ENCODE measurements at regions not wholly inside any gene's neighbourhood (a gene's known extent, or its start where the extent isn't known, plus 50 kb on each side); places are given as distances from the start of the nearest gene placed in this dataset.
"Not testable (repeated sequence)": the region's sequence is repeated elsewhere in the genome, so short reads cannot be mapped to it uniquely, and the experiment has no call there.

DNA sequence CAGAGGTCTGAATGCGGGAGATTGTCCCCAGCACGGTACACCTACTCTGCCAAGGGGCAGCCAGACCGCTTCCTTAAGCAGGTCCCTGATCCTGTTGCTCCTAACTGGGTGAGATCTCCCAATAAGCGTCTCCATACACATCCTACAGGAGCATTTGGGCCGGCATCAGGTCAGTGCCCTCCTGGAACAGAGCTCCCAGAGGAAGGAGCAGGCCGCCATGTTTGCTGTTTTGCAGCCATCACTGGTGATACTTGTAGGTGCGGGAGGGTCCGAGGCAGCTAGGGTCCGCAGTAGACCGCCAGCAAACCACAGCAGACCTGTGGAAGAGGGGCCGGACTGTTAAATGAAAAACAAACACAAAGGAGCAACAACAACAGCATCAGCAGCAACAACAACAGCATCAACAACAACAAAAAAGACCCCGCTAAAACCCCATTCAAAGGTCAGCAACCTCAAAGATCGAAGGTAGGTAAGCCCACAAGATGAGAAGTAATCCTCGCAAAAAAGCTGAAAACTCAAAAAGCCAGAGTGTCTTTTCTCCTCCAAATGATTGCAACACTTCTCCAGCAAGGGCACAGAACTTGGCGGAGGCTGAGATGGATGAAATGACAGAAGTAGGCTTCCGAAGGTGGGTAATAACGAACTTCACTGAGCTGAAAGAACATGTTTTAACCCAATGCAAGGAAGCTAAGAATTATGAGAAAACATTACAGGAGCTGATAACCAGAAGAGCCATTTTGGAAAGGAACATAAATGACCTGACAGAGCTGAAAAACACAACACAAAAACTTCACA, 79.0 kb upstream of the CDH7 start:
- DNase-seq, result no peak

DNA sequence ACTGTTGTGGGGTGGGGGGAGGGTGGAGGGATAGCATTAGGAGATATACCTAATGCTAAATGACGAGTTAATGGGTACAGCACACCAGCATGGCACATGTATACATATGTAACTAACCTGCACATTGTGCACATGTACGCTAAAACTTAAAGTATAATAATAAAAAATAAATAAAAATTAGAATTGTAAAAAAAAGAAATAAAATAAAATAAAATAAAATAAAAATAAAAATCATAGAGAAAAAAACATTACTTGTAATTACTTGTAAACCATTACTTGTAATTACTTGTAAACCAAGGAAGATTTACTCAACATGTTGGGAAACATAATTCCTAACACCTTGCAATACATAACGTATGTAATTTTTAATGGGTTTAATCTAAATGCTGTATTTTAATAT, 80.7 kb upstream of the CDH7 start:
- not testable (repeated sequence) for DNase-seq

DNA sequence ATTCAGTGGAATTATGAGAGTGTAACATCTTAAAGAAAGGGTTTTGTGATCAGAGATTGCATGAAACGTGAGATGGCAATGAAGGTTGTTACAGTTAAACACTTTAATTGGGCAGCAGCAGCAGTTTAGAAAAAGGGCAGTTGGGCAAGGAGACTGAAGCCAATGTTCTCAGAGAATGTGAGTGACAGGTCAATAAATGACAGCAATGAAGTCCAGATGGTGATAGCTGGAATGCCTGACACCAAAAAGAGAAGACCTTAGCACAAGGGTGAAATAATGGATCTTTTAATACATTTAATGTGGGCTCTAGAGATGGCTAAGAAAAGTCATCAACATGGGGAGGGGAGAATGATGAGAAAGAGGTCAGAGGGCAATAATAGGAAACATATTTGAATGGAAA, 89.4 kb upstream of the CDH7 start:
- no peak for DNase-seq

DNA sequence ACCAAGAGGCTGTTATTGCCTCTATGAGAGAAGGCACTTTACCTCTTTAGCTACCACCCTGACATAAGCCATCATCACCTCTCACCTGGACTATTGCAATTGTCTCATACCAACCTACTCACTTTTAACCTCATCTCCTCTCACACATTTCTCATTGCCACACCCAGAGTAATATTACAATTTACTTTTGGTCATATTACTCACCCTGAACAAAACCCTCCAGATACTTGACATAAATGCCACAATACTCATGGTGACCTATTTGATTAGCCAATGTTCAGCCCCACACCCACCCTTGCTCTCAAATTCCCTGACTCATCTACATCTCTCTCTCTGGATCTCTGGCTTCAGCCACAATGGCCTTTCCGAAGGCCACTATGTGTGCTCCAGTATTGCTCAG, 90.9 kb upstream of the CDH7 start:
- DNase-seq, result no peak

DNA sequence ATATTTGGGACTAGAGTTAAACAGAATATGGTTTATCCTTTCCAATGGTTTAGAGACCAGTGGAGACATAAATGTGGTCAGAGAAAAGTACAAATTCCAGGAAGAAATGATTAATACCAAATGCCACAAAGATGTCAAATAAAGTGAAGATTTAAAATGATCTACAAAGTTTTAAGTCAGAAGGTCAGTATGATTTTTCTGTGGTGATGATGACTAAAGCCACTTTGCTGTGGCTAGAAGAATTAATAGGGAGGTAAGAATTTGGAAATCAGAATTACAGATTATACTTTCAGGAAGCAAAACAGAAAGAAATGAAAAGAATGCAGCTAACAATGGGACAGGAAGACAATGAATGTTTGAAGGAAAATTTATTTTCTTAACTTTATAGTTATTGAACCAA, 91.5 kb upstream of the CDH7 start:
- no peak for DNase-seq

- no peak for DNase-seq
Measured at GRCh38 chr18:65651192-65651591, 99.6 kb upstream of the CDH7 start.

DNA sequence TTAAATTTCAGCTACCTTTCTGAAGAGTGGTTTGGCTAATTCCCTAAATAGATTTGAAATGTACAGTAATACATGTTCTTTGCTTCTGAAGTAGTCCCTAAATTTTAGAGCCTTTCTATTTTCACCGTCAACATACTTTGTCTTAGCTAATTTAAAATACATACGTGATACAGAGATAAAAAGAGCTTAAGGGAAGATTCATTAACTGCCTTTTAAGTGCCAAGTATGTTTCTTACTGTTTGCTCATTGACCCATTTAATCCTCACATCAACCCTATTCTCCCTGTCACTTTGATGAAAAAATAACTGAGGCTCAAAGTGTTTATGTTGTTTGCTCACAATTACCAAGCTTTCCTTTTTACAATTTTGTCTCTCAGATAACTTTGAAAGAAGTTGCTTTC, 118.6 kb upstream of the CDH7 start:
- no peak for DNase-seq

GRCh38 chr18:65631766-65632165, 119.0 kb upstream of the CDH7 start:
- DNase-seq, result no peak

DNA sequence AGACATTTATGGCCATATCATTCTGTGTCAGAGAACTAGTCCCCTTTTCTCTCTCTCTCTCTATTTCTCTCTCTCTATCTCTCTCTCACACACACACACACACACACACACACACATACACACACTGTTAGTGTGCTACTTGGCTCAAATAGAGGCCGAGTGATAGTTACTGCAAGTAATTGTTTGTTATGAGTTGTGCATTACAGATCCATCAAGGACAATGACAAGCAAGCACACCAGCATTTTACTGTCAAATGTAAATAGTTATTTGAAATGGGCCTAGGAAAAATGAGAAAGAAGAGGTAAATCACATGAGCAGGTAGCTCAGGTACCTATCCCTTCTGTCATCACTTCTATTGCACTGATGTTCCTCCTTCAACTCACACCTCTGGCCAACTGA, 122.4 kb upstream of the CDH7 start:
- DNase-seq, result no peak

GRCh38 chr18:65623676-65624075, 127.1 kb upstream of the CDH7 start:
- DNase-seq, result no peak

GRCh38 chr18:65622436-65622835, 128.4 kb upstream of the CDH7 start:
- no peak for DNase-seq

- DNase-seq, result no peak
Measured at GRCh38 chr18:65620076-65620696, 130.6 kb upstream of the CDH7 start.

DNA sequence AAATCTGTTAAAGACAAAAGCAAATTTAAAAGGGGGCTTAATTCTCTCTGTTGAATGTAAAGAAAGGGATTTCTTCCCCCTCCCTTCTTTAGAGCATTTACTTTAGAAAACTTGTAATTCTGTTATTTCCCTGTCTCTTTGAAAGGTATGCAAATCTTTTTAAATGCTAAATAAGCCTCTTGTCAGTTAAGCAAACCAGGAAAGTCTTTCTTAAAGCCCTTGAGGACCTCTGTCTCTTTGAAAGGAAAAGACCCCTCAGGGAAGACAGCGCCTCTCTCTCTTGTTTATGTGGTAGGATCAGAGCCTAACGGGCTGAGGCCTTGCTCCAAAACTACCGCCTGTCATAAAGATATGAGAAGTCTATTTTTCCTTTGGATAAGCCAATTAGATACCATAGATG, 139.9 kb upstream of the CDH7 start:
- no peak for DNase-seq

DNA sequence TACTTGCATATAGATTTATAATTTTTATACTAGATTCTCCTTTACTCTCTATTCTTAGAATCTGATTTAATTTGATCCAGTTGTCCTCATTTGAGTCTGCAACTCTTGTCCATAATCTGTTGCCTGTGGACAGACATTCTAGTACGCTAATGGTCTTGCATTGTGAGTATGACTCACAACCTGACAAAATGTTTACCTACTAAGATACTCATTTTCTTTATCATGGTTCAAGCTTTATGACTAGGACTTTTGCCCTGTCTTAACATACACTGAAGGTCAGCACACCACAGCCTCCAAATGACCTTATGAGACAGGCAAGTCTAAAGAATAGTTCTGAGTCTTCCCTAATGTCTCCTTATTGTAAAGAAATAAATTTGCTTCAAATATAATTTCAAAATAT, 142.3 kb upstream of the CDH7 start:
- no peak for DNase-seq

DNA sequence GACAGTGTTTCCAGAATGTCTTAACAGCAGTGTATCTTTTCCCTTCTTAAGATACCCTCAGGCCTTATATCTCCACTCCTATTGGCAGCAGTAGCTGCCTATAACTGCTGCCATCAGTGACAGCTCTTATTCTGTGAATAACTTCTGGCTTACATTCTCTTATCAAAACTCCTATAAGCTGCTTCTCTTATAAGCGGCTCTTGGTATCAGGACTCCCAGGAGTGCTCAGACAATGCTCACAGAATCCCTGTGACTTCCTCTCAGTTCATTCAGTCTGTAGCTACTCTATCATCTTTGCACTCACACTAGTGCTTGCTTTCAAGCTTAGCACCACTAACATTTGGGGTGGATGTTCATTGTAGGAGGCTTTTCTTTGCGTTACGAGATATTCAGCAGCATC, 143.7 kb upstream of the CDH7 start:
- DNase-seq, result no peak

- no peak for DNase-seq
Measured at GRCh38 chr18:65606551-65607130, 144.2 kb upstream of the CDH7 start.

DNA sequence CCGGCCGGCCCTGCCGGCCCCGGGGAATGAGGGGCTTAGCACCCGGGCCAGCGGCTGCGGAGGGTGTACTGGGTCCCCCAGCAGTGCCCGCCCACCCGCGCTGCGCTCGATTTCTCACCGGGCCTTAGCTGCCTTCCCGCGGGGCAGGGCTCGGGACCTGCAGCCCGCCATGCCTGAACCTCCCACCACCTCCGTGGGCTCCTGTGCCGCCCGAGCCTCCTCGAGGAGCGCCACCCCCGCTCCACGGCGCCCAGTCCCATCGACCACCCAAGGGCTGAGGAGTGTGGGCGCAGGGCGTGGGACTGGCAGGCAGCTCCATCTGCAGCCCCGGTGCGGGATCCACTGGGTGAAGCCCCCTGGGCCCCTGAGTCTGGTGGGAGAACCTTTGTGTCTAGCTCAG, 145.5 kb upstream of the CDH7 start:
- DNase-seq, result not testable (repeated sequence)

- no peak for DNase-seq
Measured at GRCh38 chr18:65601775-65602174, 149.0 kb upstream of the CDH7 start.

DNA sequence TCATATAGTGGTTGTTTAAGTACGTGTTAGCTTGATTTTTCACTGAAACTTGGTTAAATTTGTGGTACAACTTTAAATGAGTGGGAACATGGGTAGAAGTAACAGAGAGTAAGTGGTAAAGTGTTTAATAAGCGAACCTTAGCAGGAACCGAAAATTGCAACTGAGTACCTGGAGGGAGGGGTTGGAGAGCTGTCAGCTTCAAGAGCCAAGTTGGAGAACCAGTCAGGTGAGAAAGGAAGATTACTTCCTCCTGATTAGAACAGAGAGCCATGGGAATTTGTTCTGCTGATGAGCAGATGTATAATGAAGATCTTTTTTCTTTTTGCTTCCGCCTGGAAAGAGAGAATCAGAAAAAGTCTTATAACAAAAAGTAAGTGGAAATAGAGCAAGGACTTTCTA, 158.4 kb upstream of the CDH7 start:
- no peak for DNase-seq

GRCh38 chr18:65587491-65587890, 163.3 kb upstream of the CDH7 start:
- DNase-seq, result no peak

DNA sequence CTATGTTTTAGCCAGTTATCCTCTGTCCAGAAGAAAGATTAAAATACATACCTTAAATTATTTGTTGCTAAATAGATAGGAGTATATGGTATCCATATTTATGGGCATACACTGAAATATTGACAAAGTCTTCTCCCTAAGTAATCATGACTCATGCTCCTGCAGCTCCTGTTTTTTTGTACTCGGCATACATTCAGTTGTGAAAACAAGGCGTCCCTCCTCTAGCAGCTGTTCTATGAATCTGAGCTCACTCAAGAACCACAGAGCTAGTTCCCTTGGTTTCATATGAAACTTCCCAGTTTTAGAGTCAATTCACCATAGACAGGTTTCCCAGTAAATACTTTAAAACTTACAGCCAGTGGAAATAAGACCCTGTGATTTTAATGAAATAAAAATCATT, 168.7 kb upstream of the CDH7 start:
- not testable (repeated sequence) for DNase-seq

DNA sequence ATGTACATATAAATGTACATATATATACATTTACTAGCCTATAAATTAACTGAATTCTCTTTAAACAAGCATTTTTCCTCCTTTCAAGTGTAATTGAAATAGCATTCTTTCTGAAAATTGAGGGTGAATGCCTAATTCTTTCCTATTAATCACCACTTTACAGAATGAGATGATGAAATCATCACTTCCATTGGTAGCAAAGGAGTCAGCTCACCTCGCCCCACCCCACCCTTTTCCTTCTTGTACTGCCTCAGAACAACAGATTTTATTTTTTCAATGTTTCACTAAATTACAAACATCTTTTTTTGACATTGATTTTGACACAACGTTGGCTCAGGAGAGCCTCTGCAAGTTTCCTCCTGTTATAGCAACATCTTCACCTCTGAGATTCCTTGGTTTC, 181.9 kb upstream of the CDH7 start:
- no peak for DNase-seq

GRCh38 chr18:65567372-65567771, 183.4 kb upstream of the CDH7 start:
- peak in 1 of 2 experiments; percentile 6 for DNase-seq

- DNase-seq, result no peak
Measured at GRCh38 chr18:65548316-65548715, 202.5 kb upstream of the CDH7 start.

- DNase-seq, result no peak
Measured at GRCh38 chr18:65547046-65547445, 203.8 kb upstream of the CDH7 start.
